H1 (cell line): ENCODE measurements at regions not wholly inside any gene's neighbourhood (a gene's known extent, or its start where the extent isn't known, plus 50 kb on each side); places are given as distances from the start of the nearest gene placed in this dataset.

ENCODE experiments used
- CTCF ChIA-PET: fragments of 300-600 bp; sonication (Branson Sonifier 250); formaldehyde crosslinking; loops from one replicate; lab custom pipeline; 2021; ENCODE audit not compliant: partially characterized antibody; lab: Charles Lee
- POLR2A ChIA-PET: fragments of 300-600 bp; sonication (Branson Sonifier 250); formaldehyde crosslinking; loops from one replicate; lab custom pipeline; 2021; ENCODE audit warnings: inconsistent platforms; ENCODE audit not compliant: partially characterized antibody; lab: Charles Lee
- DNase-seq, 2 experiments: peaks; one replicate each; pipeline versions ENCODE4 v3.0.0 to v3.0.0-alpha.2; 2010 to 2022; ENCODE audit warnings: low spot score in 2 of 2, low read depth in 1 of 2, mixed read lengths in 1 of 2
- FAIRE-seq: peaks from 2 replicates; lab custom pipeline; 2011; peaks lifted over from hg19 to GRCh38; lab: Jason Lieb, UNC
- H2AFZ ChIP-seq: 2 replicates; pipeline ENCODE4 v1.8.1; 2012; ENCODE audit warnings: low read length, inconsistent platforms
- H2AK5ac ChIP-seq: 2 replicates; pipeline ENCODE4 v1.6.1; 2013; ENCODE audit warnings: low read depth, low read length
- H2BK120ac ChIP-seq: replicated peaks from 2 replicates; pipeline ENCODE3; 2013; ENCODE audit warnings: low read depth, low read length, inconsistent platforms
- H2BK12ac ChIP-seq: 2 replicates; pipeline ENCODE4 v1.6.1; 2013; ENCODE audit warnings: low read depth, low read length
- H2BK15ac ChIP-seq: 2 replicates; pipeline ENCODE4 v1.6.1; 2013; ENCODE audit warnings: low read length
- H2BK20ac ChIP-seq: 2 replicates; pipeline ENCODE4 v1.6.1; 2013; ENCODE audit warnings: low read length
- H2BK5ac ChIP-seq: 2 replicates; pipeline ENCODE4 v1.6.1; 2013; ENCODE audit warnings: low read depth, low read length
- H3K14ac ChIP-seq: 2 replicates; pipeline ENCODE4 v1.6.1; 2013; ENCODE audit warnings: inconsistent platforms; ENCODE audit not compliant: insufficient read length
- H3K18ac ChIP-seq: 2 replicates; pipeline ENCODE4 v1.6.1; 2013; ENCODE audit warnings: low read length; ENCODE audit errors: extremely low read depth
- H3K23ac ChIP-seq: 2 replicates; pipeline ENCODE4 v1.6.1; 2013; ENCODE audit warnings: inconsistent platforms; ENCODE audit not compliant: insufficient read length
- H3K23me2 ChIP-seq: 2 replicates; pipeline ENCODE4 v1.6.1; 2013; ENCODE audit warnings: low read depth, low read length
- H3K27ac ChIP-seq: 2 replicates; pipeline ENCODE4 v1.6.1; 2011; ENCODE audit warnings: low read depth, low read length, inconsistent platforms
- H3K27me3 ChIP-seq, 4 experiments: replicated peaks in 1 of 4; 1 replicate in 1 of 4; 2 replicates in 3 of 4; pipeline versions ENCODE4 v1.6.1 to v1.8.1; 2011 to 2013; ENCODE audit warnings: low read length in 3 of 4, mild to moderate bottlenecking in 3 of 4, inconsistent platforms in 2 of 4, mixed read lengths in 2 of 4, moderate library complexity in 1 of 4; ENCODE audit not compliant: control insufficient read depth in 3 of 4, insufficient read depth in 3 of 4; ENCODE audit errors: extremely low read depth in 1 of 4
- H3K36me3 ChIP-seq, 4 experiments: 2 replicates each; pipeline versions ENCODE4 v1.6.1 to v1.8.1; 2011 to 2013; ENCODE audit warnings: mild to moderate bottlenecking in 4 of 4, low read length in 3 of 4, moderate library complexity in 2 of 4, control low read depth in 1 of 4, inconsistent platforms in 1 of 4; ENCODE audit not compliant: insufficient read depth in 4 of 4, control insufficient read depth in 2 of 4
- H3K4ac ChIP-seq: replicated peaks from 2 replicates; pipeline ENCODE3; 2013; ENCODE audit warnings: low read length, low read depth, mixed read lengths, inconsistent platforms; ENCODE audit not compliant: insufficient read length
- H3K4me1 ChIP-seq, 4 experiments: replicated peaks in 1 of 4; 1 replicate in 1 of 4; 2 replicates in 3 of 4; pipeline versions ENCODE4 v1.6.1 to v1.8.1; 2011 to 2013; ENCODE audit warnings: low read length in 3 of 4, inconsistent platforms in 2 of 4, mixed read lengths in 1 of 4; ENCODE audit not compliant: insufficient read depth in 4 of 4, control insufficient read depth in 3 of 4
- H3K4me2 ChIP-seq, 2 experiments: 2 replicates each; pipeline versions ENCODE4 v1.6.1 to v1.8.1; 2011 to 2013; ENCODE audit warnings: low read depth in 2 of 2, low read length in 2 of 2, control low read depth in 1 of 2, inconsistent platforms in 1 of 2, mild to moderate bottlenecking in 1 of 2; ENCODE audit not compliant: insufficient read depth in 1 of 2
- H3K4me3 ChIP-seq, 4 experiments: fragments of 200-600, 300-600 bp in 1 of 4; sonication (generic), shearing (Covaris generic), sonication (Bioruptor Twin) in 1 of 4; 2 replicates each; pipeline versions ENCODE4 v1.5.1 to v1.8.1; 2011 to 2016; ENCODE audit warnings: low read length in 4 of 4, low read depth in 3 of 4, control low read depth in 2 of 4, inconsistent platforms in 2 of 4, mild to moderate bottlenecking in 2 of 4, mixed read lengths in 1 of 4, moderate library complexity in 1 of 4; ENCODE audit not compliant: insufficient read depth in 2 of 4; ENCODE audit errors: extremely low read depth in 1 of 4
- H3K56ac ChIP-seq: replicated peaks from 2 replicates; pipeline ENCODE3; 2013; ENCODE audit warnings: low read depth, mild to moderate bottlenecking, mixed read lengths, low read length, inconsistent platforms; ENCODE audit not compliant: insufficient read length
- H3K79me1 ChIP-seq: 2 replicates; pipeline ENCODE4 v1.6.1; 2013; ENCODE audit warnings: low read depth, low read length, control low read depth
- H3K79me2 ChIP-seq, 2 experiments: 2 replicates each; pipeline versions ENCODE4 v1.6.1 to v1.8.1; 2012 to 2013; ENCODE audit warnings: low read length in 2 of 2, mild to moderate bottlenecking in 2 of 2, inconsistent platforms in 1 of 2; ENCODE audit not compliant: insufficient read depth in 2 of 2, control insufficient read depth in 1 of 2
- H3K9ac ChIP-seq, 4 experiments: replicated peaks in 1 of 4; 1 replicate in 1 of 4; 2 replicates in 3 of 4; pipeline versions ENCODE4 v1.6.1 to v1.8.1; 2011 to 2013; ENCODE audit warnings: low read depth in 3 of 4, low read length in 3 of 4, control low read depth in 2 of 4, mild to moderate bottlenecking in 2 of 4, moderate library complexity in 2 of 4, inconsistent platforms in 1 of 4; ENCODE audit errors: extremely low read depth in 1 of 4
- H3K9me3 ChIP-seq, 2 experiments: 2 replicates each; pipeline versions ENCODE4 v1.6.1 to v1.8.1; 2012 to 2013; ENCODE audit warnings: mild to moderate bottlenecking in 2 of 2, moderate library complexity in 2 of 2, control low read depth in 1 of 2, inconsistent platforms in 1 of 2, low read depth in 1 of 2, low read length in 1 of 2, mixed read lengths in 1 of 2; ENCODE audit not compliant: insufficient read depth in 2 of 2
- H4K20me1 ChIP-seq, 2 experiments: replicated peaks in 1 of 2; 2 replicates each; pipeline versions ENCODE3 to v1.8.1; 2011 to 2013; ENCODE audit warnings: inconsistent platforms in 2 of 2, low read length in 2 of 2, mild to moderate bottlenecking in 1 of 2; ENCODE audit not compliant: insufficient read depth in 2 of 2, control insufficient read depth in 1 of 2
- H4K5ac ChIP-seq: 2 replicates; pipeline ENCODE4 v1.6.1; 2013; ENCODE audit warnings: low read length, low read depth, mixed read lengths, inconsistent platforms; ENCODE audit not compliant: insufficient read length
- H4K8ac ChIP-seq: 2 replicates; pipeline ENCODE4 v1.8.0; 2013; ENCODE audit warnings: mild to moderate bottlenecking, moderate library complexity, low read length, inconsistent platforms; ENCODE audit not compliant: insufficient read depth; ENCODE audit errors: extremely low read depth
- H4K91ac ChIP-seq: replicated peaks from 2 replicates; pipeline ENCODE3; 2013; ENCODE audit warnings: low read length, mixed read lengths, inconsistent platforms; ENCODE audit not compliant: insufficient read length
- ATF2 ChIP-seq: IDR thresholded peaks from 2 replicates; pipeline ENCODE4 v1.6.1; 2012; ENCODE audit warnings: low read length, inconsistent platforms
- ATF3 ChIP-seq: IDR thresholded peaks from 2 replicates; pipeline ENCODE4 v1.6.1; 2011; ENCODE audit warnings: low read depth, mild to moderate bottlenecking, low read length; ENCODE audit not compliant: insufficient read depth
- CEBPB ChIP-seq: IDR thresholded peaks from 2 replicates; pipeline ENCODE4 v1.6.1; 2012; ENCODE audit warnings: low read depth, low read length
- CREB1 ChIP-seq: IDR thresholded peaks from 2 replicates; pipeline ENCODE4 v1.6.1; 2012; ENCODE audit warnings: inconsistent platforms
- CTBP2 ChIP-seq: IDR thresholded peaks from 2 replicates; pipeline ENCODE4 v1.7.0; 2011; ENCODE audit warnings: borderline replicate concordance, mild to moderate bottlenecking, moderate library complexity, mixed read lengths, low read length; ENCODE audit not compliant: insufficient read depth, insufficient read length
- FOSL1 ChIP-seq: IDR thresholded peaks from 2 replicates; pipeline ENCODE4 v1.6.1; 2011; ENCODE audit warnings: mild to moderate bottlenecking, low read depth, low read length, moderate library complexity; ENCODE audit not compliant: insufficient read depth
- GTF2F1 ChIP-seq: IDR thresholded peaks from 2 replicates; pipeline ENCODE4 v1.6.1; 2012; ENCODE audit warnings: low read depth, low read length, improper control_type of control experiment, borderline replicate concordance
- POLR2AphosphoS5 ChIP-seq: IDR thresholded peaks from 2 replicates; pipeline ENCODE4 v1.6.1; 2011; ENCODE audit warnings: low read depth, low read length
- RAD21 ChIP-seq, 2 experiments: IDR thresholded peaks in 1 of 2; conservative IDR thresholded peaks in 1 of 2; 2 replicates each; pipeline ENCODE4 v1.6.1; 2011; ENCODE audit warnings: low read depth in 2 of 2, low read length in 2 of 2, improper control_type of control experiment in 1 of 2, inconsistent platforms in 1 of 2, mild to moderate bottlenecking in 1 of 2, moderate library complexity in 1 of 2
- SIRT6 ChIP-seq: IDR thresholded peaks from one replicate; pipeline ENCODE4 v1.7.1; 2012; ENCODE audit warnings: low read length, inconsistent platforms
- SIX5 ChIP-seq: IDR thresholded peaks from 2 replicates; pipeline ENCODE4 v1.6.1; 2011; ENCODE audit warnings: mild to moderate bottlenecking, low read depth, low read length
- WGBS, 2 experiments: shearing (Covaris generic) in 1 of 2; methylation state at CpG; one replicate each; pipeline versions ENCODE4 v1.1.6 to v1.1.7; 2013 to 2015; ENCODE audit warnings: low lambda C conversion rate in 2 of 2, mixed read lengths in 2 of 2, inconsistent platforms in 1 of 2, low coverage in 1 of 2, missing lambda C conversion rate in 1 of 2; ENCODE audit not compliant: insufficient replicate concordance in 2 of 2, insufficient coverage in 1 of 2, insufficient read length in 1 of 2; ENCODE audit errors: extremely low coverage in 1 of 2, missing lambda C conversion rate in 1 of 2; 5-methylcytosine and 5-hydroxymethylcytosine counted together

GRCh38 chr1:217268058-217268457 lies 362.8 kb downstream of the GPATCH2 start:
- Histone ChIP-seq H2AK5ac (no peak overlapping the region), H3K4me2 (no peak overlapping the region), H4K20me1 (no peaks in the 10 kb centered on the region), H3K4me3 (no peak overlapping the region), H3K27ac (no peak overlapping the region), H4K91ac (no peak overlapping the region), H3K9me3 (no peaks in the 10 kb centered on the region), H2BK5ac (no peak overlapping the region), H3K14ac (no peak overlapping the region), H3K23ac (no peak overlapping the region), H3K23me2 (no peaks in the 10 kb centered on the region), H2BK120ac (no peak overlapping the region), H2BK12ac (no peak overlapping the region), H3K4me1 (peaks cover 0 to 3% (median 0%) of the 10 kb centered on the region in 4 experiments; a peak in 1 of 7 replicates), H3K18ac (no peak overlapping the region), H3K79me2 (no peaks in the 10 kb centered on the region), H3K27me3 (no peaks in the 10 kb centered on the region), H3K4ac (no peak overlapping the region), H2BK15ac (no peak overlapping the region), H3K9ac (no peak overlapping the region), H3K36me3 (no peaks in the 10 kb centered on the region), H4K5ac (no peak overlapping the region), H2AFZ (no peak overlapping the region), H4K8ac (no peak overlapping the region), H3K56ac (no peak overlapping the region), H3K79me1 (no peaks in the 10 kb centered on the region), H2BK20ac (no peak overlapping the region)
- DNase-seq (no peak), FAIRE-seq (no peak)
- ChIA-PET POLR2A (no interaction called here), CTCF (no interaction called here)
- 94% methylated on average over 5 of the region's 5 CpGs; no CpG with 5 or more reads in 1 of the 2 experiments for WGBS, 2 experiments
- TF ChIP-seq POLR2AphosphoS5 = no peak
- no peak for TF ChIP-seq CREB1
- TF ChIP-seq GTF2F1 = no peak
- no peak for TF ChIP-seq FOSL1
- TF ChIP-seq ATF3 = no peak
- TF ChIP-seq SIRT6 = no peak
- TF ChIP-seq ATF2 = no peak
- TF ChIP-seq RAD21 (IDR thresholded peaks at IDR 0.05 in 1 of 2, conservative IDR thresholded peaks at IDR 0.05 in 1 of 2; ENCODE audit: low read depth in 2 of 2, low read length in 2 of 2) = no peak
- TF ChIP-seq SIX5 = no peak
- TF ChIP-seq CEBPB = no peak
- no peak for TF ChIP-seq CTBP2
